Hypothalamus (tissue), 51 donors: ENCODE measurements at regions not wholly inside any gene's neighbourhood (a gene's known extent, or its start where the extent isn't known, plus 50 kb on each side); places are given as distances from the start of the nearest gene placed in this dataset.

ENCODE experiments used
- DNase-seq, 51 donors: peaks; one replicate each; lab custom pipeline; 2025; lab: John Stamatoyannopoulos, UW

DNA sequence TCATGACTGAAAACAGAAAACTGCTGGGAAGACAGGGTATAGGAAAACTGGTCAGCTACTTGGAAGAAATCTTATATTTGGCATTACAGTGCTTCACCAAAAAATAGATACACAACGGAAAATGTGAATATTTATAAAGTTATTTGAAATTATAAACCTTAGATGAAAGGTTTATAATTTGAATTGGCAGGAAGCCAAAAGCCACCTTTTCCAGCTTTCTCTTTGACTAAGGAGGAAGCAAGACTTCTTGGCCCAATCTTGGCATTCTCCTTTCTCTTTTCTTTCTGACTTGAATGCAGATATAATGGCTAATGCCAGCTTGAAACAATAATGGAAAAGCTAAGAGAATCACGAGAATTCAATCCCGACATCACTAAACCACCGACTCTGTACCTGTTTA is 196.5 kb upstream of the PIK3C3 start:
- DNase-seq: no peak

DNA sequence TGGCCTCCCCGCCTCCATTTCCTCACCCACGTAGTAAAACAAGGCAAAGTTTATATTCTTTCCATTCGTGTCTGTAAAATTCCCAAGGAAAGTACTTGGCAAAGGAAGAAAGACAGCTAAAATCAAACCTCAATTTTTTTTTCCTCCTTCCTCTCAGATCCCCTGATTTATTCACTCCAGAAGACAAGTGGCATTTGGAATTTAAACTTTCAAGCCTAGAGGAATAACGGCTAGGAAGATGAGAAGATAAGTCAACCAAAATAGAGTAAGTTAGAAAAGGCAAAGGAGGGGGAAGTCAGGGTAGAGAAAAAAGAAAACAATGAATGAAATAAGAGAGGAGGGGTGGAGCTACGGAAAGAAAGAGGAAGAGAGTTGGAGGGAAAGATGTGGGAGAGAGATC is 198.9 kb upstream of the PIK3C3 start:
- DNase-seq: no peak

DNA sequence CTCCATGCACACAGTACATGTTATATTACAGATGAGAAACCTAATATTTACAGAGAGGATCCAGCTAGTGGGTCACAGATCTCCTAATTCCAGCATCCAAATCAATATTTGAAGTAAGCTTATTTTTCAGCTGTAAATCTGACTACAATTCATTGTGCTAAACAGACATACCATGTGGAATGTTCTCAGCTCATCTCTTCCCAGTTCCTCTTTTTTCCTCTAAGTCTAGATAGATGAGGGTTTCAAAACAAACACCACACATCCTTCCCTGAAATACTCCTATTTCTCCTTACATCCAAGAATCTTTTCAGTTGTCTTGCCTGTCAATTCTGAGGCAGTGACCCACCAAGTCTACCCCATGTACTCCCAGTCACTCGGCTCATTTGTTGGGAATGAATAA is 200.7 kb upstream of the PIK3C3 start:
- no peak for DNase-seq

DNA sequence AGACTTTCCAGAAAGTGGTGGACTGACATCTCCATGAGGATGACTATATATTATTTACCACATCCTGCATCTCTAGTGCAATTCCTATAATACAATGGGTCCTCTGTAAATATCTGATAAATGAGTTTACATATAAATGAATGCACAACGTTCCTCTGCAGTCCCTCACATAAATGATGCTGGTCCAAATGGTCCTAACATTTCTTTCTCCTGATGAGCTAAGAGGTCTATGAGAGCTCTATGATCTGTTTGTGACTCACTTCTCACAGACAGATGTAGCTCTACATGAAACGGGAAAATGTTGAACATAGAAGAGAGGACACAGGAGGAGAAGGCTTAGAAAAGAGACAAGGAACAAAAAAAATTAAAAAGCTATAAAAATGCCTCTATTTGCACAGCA is 201.2 kb upstream of the PIK3C3 start:
- no peak for DNase-seq

DNA sequence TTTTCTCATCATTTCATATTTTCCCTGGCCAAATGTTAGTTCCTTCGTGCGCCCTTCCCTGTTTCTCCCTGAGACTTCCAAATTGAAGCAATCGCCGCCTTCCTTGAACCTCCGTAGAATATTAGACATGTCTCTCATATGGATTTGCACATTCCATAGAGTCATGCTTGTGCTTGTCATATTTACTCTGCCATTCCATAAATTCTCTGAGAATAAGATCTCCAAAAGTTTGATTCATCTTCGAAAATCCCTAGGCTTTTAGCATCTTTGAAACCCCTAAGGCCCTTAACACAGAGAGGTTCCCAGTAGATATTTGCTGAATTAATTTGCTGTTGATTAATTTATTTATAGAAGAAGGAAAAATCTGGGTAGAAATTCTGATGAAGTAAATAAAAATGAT is 202.2 kb upstream of the PIK3C3 start:
- no peak for DNase-seq

DNA sequence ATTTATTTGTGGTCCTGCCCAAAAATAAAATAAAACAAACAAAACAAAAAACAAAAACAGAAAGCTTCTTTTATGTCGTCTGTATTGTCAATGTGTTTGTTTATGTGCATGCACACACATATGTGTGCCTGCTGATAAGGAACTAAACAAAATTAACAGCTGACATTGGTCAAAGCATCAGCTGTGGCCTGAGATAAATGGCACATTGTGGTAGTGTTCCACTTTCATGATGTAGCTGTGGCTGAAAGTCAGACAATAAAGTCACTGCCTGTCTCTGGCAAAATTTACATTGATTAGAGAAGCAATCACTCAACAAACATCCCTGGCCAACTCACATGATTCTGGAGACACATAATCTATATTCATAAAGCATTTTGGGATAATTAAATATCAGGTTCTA is 203.4 kb upstream of the PIK3C3 start:
- no peak for DNase-seq

DNA sequence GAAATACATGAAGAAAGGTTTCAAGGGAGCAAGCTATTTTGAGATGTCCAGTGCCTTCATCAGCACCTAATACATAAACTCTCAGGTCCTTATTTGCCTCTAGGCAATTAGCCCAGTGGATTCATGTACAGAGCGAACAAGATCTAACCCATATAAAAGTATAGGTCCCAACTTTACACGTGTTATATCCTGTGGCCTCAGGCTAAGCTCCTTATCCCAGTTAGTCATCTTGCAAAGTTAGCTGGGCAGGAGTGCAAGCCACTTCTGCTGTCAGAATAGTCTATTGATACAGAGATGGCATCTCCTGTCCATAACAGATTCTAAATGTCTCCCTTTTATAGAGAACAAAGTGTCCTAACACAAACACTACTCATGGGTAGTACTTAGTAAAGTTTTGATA is 203.9 kb upstream of the PIK3C3 start:
- DNase-seq: no peak

DNA sequence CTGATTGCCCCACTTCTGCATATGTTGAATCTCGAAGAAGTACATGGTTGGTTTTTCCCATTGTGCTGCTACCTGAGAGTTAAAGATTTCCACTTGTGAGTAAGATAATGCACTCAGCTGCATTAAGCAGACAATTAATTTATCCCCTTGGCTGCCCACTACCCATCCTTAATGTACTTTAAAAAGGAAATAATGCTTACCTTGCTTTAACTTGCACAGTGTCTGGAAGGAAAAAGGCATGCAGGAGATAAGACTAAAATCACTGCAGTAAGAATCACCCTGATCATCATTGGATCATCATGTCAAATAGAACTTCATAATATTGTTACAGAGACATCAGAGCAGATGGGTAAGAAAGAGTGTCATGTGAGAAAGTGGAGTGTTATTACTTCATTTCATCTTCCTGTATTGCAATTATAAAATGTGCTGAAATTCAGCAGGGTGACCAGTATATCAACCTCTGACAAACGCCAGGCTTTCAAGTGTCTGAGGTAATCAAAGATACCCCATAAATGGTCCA is 207.3 kb upstream of the PIK3C3 start:
- no peak for DNase-seq

DNA sequence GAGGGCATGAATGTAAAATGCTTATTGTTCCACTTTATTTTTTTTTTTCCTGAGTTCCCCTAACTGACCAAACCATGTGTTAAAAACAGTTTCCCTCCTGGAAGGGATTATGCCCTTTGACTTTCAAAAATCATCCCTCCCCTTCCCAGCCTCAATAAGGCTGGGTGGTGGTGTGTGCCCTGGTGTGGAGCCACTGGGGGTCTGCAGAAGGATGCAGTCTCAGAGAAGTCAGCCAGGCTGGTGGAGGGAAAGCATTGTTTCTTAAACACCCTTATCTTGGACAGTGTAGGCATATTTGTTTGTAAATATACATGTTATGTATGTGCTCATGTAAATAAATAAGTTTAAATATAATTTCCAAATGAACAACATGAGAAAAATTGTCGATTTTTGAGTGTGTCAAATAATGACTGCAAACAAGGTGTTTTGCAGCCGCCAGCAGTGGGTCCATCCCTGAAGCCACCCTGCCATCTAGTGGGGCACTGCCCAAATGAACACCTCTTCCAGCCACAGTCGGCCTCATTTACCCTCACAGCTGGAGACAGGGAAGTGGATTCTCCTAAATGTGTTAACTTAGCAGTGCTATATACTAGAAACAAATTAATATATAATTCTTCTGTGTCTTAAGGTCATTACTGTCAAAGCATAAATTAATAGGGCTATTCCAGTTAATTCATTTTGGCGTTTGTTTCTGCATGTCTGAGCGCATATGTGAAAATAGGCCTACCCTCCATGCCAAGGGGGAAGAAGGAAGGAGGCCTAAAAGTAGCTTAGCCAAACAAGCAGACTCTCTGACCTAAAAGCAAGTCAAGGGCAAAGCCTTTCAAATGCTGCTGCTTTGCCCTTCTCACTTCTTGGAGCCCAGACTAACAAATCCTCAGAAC is 209.6 kb upstream of the PIK3C3 start:
- peak in 38 of 51 donors; percentile 0 to 64 (median 18) for DNase-seq

DNA sequence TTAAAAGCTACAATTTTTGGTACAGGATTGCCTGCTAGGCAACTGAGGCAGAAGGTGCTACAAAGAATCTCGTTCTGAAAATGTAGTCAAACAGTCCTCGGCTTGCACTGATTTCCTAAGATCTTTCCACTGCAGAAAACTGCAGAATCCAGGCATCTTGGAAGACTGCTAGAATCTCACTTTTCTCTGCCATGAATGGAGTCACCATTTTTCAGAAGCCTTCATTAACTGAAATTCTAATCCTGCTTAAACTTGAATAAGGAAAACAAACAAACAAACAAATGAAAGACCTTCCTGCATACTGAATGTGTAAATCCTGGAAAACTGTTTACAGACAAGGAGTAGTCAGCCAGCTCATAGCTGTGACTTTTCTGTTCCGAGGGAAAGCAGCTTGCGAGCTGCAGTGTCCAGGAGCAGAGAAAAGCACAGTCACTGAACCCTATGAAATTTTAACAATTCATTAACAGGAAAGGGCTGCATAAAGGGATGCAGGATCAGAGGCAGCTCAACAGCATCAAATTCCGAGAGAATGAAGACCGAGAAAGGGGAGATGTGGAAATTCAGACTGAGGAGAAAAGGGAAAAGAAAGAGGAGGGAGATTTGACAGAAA is 210.5 kb upstream of the PIK3C3 start:
- DNase-seq: peak in 2 of 51 donors; percentile 4 to 43

DNA sequence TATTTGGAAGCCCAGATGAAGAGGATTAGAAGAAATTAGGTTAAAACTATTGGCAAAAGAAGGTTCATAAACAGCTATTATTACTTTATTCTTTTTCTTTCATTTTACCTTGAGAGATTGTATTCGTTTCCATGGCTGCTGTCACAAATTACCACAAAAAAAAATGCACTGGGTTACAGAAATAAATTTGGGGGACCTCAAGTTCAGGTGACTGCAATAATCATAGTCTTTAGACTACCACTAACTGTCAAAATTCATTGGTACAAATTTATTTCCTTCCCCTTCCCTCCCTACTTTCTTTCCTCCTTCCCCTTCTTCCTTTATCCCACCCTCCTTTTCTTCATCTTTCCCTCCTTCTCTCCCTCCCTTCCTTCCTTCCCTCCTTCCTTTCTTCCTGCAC is 217.8 kb upstream of the PIK3C3 start:
- no peak for DNase-seq

DNA sequence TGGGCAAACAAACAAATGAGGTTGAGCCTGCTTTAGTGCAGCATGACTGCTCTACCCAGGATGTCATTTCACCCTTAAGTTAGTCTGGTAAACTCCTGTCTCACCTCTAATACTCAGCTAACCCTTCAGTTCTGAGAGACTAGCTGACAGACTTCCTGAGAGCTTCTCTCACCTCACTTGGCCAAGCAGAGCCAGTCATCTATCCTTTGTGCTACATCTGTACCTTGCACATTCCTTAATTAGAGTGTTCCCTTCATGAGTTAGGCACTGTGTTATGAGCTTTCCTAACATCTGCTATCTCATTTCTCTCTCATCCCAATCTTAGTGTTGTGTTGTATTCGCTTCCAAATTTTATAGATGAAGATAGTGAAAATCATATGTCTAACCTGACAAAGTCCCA is 220.1 kb upstream of the PIK3C3 start:
- DNase-seq: no peak

DNA sequence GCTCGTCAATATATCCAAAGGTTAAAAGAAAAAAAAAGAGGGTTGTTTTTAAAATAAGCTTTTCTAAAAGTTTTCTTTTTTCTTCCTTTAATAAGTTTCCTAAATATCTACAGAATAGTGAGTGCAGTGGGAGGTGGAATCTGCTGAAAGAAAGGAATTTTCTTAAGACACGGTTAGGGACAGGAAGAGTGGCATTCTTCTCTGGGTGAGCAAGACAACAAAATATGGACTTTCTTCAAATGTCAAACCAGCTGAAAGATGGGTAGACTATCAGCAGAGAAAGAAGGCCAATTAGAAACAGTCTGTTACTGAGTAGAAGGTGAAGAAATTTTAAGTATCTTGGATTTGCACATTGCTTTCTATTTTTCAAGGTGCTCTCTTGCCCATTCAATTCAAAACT is 222.7 kb upstream of the PIK3C3 start:
- DNase-seq: no peak

DNA sequence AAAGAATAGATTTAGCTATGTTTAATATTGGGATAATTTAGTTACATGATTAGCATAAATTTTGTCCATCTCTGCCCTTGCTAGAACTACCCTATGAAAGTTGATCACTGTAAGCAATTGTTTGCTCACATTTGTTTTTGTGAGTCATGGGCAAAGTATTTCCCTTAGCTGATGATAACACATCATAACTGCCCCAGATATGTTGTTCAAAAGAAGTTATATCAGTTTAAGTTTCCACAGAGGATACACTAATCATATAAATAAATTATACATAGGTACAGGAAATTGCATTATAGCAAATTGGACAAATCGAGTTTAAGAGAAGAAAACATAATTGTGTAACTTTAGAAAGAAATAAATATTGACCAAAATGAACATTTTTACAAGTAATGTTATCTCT is 223.2 kb upstream of the PIK3C3 start:
- DNase-seq: no peak

DNA sequence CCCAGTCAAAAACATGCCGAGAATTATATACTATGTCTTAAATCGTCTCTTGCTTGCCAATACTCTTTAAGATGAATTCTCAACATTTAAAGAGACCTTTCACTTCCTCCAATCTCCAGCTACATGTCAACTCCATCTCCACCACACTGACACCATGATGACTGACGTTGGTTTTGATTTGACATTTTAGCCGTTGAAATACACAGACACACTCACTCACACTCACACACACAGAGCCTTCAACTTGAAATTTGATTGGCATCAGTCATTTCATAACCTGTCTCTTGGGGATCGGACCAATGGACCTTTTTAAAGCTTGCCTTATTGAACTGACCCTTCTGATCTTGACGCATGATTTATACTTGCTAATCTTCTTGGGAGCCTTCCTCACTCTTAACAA is 230.8 kb upstream of the PIK3C3 start:
- no peak for DNase-seq

DNA sequence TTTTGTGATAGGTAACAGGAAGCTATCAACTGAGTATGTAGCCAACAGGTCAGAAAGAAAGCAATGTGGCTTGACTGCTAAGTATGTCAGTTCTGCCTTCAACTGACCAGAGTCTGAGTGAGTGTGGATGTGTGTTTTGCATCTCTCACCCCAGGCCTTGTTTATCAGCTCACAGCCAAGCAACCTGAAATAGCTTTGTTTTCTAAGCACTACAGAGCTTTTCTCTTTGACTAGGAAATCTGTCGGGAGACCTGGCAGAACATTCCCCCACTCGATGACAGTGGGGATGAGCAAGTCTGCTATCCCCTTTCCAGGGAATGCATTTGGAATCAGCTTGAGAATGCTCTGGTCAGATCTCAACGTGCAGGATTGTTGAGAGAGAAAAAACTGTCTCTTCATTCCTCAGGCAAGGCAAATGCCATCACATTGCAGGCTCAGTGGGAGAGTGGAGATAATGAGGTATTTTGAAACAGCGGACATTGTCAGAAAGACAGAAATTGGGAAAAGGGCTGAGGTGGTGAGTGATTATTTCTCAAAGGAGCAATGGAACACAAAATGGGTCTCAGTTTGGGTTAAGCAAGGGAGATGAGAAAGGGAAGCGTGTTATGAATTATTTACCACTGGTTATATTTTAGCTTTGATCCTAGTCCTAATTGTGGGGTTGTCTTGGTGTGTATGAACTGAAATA is 233.8 kb upstream of the PIK3C3 start:
- DNase-seq: no peak

DNA sequence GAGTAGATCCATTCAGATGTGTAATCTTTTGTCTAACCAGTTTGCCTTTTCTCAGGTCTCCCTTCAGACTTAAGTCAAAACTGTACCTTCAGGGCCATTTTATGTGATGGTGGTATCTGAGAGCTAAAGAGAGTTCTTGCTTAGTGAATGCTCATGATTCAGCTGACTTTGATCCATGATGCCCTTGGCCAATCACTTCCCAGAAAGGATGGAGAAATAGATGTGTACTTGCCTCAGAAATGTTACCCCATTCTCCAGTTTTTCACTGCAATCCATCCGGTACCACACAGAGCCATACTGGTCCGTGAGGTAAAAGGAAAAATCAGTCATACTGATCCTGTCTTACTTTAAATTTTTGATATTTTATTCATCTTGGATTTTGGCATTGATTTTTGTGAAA is 234.8 kb upstream of the PIK3C3 start:
- DNase-seq: no peak

DNA sequence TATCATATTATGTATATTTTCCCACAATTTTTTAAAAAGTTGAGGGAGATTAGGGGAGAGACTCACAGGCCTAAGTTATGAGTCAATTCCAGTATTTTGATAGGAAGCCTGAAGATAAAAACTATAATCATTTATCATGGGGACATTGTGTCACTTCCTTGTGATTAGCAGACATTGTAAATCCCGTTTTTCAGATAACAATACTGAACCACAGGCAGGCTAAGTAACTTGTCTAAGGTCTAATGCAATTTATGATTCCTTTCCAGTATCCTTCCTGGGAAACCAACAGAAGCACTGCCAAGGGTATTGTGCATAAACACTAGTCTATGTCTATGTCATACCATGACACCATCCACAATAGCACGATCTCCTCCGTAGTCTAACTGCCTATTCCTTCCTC is 235.2 kb upstream of the PIK3C3 start:
- no peak for DNase-seq

DNA sequence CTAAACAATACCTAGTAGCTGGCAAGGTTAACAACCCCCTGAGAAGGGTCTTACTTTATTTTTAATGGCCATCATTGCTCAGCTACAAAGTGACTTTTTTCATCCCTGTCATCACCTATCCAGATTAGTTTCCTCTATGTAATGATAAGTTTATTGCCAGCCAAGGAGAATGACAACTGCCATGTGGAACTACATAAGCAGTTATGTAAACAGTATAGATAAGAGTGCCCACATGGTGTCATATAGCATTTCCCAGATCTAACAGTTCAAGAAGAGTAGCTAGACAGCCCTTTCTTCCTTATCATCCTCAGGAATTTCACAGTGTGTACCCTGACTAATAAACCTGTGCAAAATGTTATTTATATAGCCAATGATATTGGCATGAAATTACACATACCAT is 240.2 kb upstream of the PIK3C3 start:
- no peak for DNase-seq

DNA sequence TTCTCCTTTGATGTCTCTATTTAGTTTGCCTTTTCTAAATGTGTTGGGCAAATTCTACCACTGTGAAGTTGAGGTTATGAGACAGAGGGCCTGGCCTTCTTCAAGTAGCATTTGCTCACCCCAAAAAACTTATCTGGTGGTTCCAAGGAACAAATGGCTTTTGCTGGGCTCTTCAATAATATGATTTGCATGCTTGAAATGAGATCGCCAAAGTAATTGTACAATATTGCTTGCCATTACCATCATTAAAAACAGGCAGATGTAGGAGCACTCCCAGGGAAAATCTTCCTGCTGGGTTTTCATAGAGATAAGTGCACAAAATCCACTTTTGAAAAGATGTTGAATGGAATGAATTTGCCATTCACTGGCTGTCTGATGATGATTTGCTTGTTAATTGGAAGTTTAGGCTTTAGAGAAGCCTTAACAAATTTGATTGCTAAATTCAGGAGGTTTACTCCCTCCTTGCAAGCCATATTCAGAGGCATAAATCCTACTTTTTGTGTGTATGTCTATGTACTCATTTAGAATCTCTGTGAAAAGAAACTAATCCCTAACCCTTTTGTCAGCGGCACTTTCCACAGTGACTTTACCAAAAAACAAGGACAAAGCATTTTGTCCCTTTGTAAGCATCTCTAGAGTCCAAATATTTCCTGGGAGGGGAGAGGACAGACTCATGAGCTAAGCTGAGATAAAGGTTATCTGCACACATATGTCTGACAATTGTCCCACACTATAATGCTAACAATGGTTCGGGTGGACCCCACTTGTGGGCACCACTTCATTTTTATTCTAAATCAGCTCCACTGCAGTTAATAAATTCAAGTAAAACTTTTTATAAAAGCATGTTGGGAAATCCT is 240.8 kb upstream of the PIK3C3 start:
- DNase-seq: no peak

DNA sequence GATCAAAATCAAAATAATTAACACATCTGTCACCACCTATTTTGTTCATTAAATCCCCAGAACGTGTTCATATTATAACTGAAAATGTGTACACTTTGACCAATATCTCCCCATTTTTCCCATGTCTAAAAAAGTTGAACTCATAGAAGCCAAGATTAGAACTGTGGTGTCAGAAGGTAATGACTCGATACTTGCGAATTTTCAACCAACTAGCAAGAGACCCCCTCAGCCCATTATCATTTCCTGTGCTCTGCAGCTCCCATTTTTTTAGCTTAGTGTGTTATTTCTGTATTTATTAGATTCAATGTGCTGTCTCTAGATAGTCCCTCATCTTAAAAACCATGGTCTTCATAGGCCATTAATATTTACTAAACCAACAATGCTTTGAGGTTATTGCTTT is 248.7 kb upstream of the PIK3C3 start:
- DNase-seq: no peak
